VCaP (cell line): ENCODE measurements at regions not wholly inside any gene's neighbourhood (a gene's known extent, or its start where the extent isn't known, plus 50 kb on each side); places are given as distances from the start of the nearest gene placed in this dataset.
"Not testable (repeated sequence)": the region's sequence is repeated elsewhere in the genome, so short reads cannot be mapped to it uniquely, and the experiment has no call there.

Source experiments
- H3K27ac ChIP-seq: fragments of 450-650 bp; 2 replicates; pipeline ENCODE4 v1.5.1; 2017
- CTCF ChIP-seq: fragments of 450-650 bp; conservative IDR thresholded peaks from 2 replicates; pipeline ENCODE4 v1.5.1; 2017; ENCODE audit warnings: mild to moderate bottlenecking, moderate library complexity

GRCh38 chr12:78293059-78293686 is 462.5 kb downstream of the NAV3 start:
- H3K27ac ChIP-seq, result no peak overlapping the region
- no peak for TF ChIP-seq CTCF

GRCh38 chr12:78301282-78301681 is 470.6 kb downstream of the NAV3 start:
- not testable (repeated sequence) for H3K27ac ChIP-seq

GRCh38 chr12:78305808-78306207 is 475.1 kb downstream of the NAV3 start:
- TF ChIP-seq CTCF, result no peak
- no peak overlapping the region for H3K27ac ChIP-seq

- no peak overlapping the region for H3K27ac ChIP-seq
- TF ChIP-seq CTCF, result no peak
These were observed 475.5 kb downstream of the NAV3 start for GRCh38 chr12:78306236-78306635.

GRCh38 chr12:78308701-78309100 is 478.0 kb downstream of the NAV3 start:
- TF ChIP-seq CTCF, result no peak
- H3K27ac ChIP-seq, result no peak overlapping the region

- no peak for TF ChIP-seq CTCF
- no peak overlapping the region for H3K27ac ChIP-seq
These were observed 484.3 kb downstream of the NAV3 start for GRCh38 chr12:78315028-78315427.

GRCh38 chr12:78316136-78316535 is 485.4 kb downstream of the NAV3 start:
- TF ChIP-seq CTCF, result no peak
- H3K27ac ChIP-seq, result no peak overlapping the region

GRCh38 chr12:78316631-78317468 is 486.2 kb downstream of the NAV3 start:
- no peak overlapping the region for H3K27ac ChIP-seq
- no peak for TF ChIP-seq CTCF
